Raji (cell line): ENCODE measurements at regions not wholly inside any gene's neighbourhood (a gene's known extent, or its start where the extent isn't known, plus 50 kb on each side); places are given as distances from the start of the nearest gene placed in this dataset.

Experiments
- POLR2A ChIP-seq: IDR thresholded peaks from 2 replicates; pipeline ENCODE4 v1.6.1; 2011; ENCODE audit warnings: low read depth, low read length, control low read depth; ENCODE audit not compliant: insufficient read depth

GRCh38 chr2:12416600-12416999 is 300.1 kb upstream of the TRIB2 start:
- TF ChIP-seq POLR2A = no peak

- no peak for TF ChIP-seq POLR2A
Observed at GRCh38 chr2:12417786-12418185, 298.9 kb upstream of the TRIB2 start.

- no peak for TF ChIP-seq POLR2A
Observed at GRCh38 chr2:12419803-12420202, 296.9 kb upstream of the TRIB2 start.

GRCh38 chr2:12421046-12421445 is 295.7 kb upstream of the TRIB2 start:
- no peak for TF ChIP-seq POLR2A

- TF ChIP-seq POLR2A = no peak
Observed at GRCh38 chr2:12424219-12424618, 292.5 kb upstream of the TRIB2 start.

- no peak for TF ChIP-seq POLR2A
Observed at GRCh38 chr2:12424809-12425208, 291.9 kb upstream of the TRIB2 start.

GRCh38 chr2:12428324-12428723 is 288.4 kb upstream of the TRIB2 start:
- no peak for TF ChIP-seq POLR2A

GRCh38 chr2:12428786-12429185 is 287.9 kb upstream of the TRIB2 start:
- TF ChIP-seq POLR2A = no peak

GRCh38 chr2:12429779-12430406 is 286.8 kb upstream of the TRIB2 start:
- no peak for TF ChIP-seq POLR2A

GRCh38 chr2:12430407-12431133 is 286.2 kb upstream of the TRIB2 start:
- TF ChIP-seq POLR2A = no peak

GRCh38 chr2:12432985-12433625 is 283.6 kb upstream of the TRIB2 start:
- no peak for TF ChIP-seq POLR2A

- no peak for TF ChIP-seq POLR2A
Observed at GRCh38 chr2:12433626-12433990, 283.1 kb upstream of the TRIB2 start.

GRCh38 chr2:12434630-12435098 is 282.1 kb upstream of the TRIB2 start:
- TF ChIP-seq POLR2A = no peak

- no peak for TF ChIP-seq POLR2A
Observed at GRCh38 chr2:12435430-12436222, 281.1 kb upstream of the TRIB2 start.

- TF ChIP-seq POLR2A = no peak
Observed at GRCh38 chr2:12436483-12436882, 280.3 kb upstream of the TRIB2 start.
